GM12873 (cell line): ENCODE measurements at regions not wholly inside any gene's neighbourhood (a gene's known extent, or its start where the extent isn't known, plus 50 kb on each side); places are given as distances from the start of the nearest gene placed in this dataset.

ENCODE experiments used
- TF ChIP-seq, protein P1 (sequence below): IDR thresholded peaks from 2 replicates; pipeline ENCODE4 v1.5.1; 2012; ENCODE audit warnings: low read depth, mild to moderate bottlenecking, moderate library complexity, low read length, control low read depth; ENCODE audit not compliant: insufficient read depth; ENCODE audit errors: missing control alignments

DNA sequence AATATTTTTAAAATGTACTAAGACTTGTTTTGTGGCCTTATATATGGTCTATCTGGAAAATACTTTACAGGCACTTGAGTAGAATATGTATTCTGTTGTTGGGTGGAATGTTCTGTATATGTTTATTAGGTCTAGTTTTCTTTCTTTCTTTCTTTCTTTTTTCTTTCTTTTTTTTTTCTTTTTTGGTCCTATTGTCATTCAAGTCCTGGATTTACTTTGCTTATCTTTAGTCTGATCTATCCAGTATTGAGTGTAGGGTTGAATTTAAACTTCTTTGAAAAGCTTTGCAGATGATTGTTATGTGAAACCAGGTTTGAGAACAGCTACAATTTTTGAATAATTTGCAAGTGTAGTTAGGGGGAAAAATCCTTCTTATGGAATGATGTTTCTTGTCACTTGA lies 67.1 kb upstream of the GRIK2 start:
- TF ChIP-seq, protein P1, sequence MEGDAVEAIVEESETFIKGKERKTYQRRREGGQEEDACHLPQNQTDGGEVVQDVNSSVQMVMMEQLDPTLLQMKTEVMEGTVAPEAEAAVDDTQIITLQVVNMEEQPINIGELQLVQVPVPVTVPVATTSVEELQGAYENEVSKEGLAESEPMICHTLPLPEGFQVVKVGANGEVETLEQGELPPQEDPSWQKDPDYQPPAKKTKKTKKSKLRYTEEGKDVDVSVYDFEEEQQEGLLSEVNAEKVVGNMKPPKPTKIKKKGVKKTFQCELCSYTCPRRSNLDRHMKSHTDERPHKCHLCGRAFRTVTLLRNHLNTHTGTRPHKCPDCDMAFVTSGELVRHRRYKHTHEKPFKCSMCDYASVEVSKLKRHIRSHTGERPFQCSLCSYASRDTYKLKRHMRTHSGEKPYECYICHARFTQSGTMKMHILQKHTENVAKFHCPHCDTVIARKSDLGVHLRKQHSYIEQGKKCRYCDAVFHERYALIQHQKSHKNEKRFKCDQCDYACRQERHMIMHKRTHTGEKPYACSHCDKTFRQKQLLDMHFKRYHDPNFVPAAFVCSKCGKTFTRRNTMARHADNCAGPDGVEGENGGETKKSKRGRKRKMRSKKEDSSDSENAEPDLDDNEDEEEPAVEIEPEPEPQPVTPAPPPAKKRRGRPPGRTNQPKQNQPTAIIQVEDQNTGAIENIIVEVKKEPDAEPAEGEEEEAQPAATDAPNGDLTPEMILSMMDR, result no peak

DNA sequence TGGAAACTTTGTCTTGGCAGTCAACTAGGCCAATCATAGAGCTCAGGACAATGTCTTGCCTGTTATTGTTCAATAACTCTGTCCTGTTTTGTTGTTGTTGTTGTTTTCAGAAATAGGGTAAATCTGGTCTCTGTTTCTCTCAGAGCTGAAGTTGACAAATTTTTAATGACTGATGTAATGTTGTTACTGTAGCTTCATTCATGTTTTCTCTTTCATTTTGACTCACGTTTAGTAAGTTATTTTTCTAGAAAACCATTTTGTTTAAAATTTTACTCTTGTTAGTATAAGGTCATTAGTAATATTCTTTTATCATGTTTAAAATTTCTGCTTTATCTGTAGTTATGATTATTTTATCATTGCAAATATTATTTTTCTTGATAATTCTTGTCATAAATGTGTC lies 51.6 kb upstream of the GRIK2 start:
- TF ChIP-seq, protein P1, result no peak
